ENCODE measurements at regions not wholly inside any gene's neighbourhood (a gene's known extent, or its start where the extent isn't known, plus 50 kb on each side); places are given as distances from the start of the nearest gene placed in this dataset.

- Histone ChIP-seq H3K9me3 (ENCODE audit: control insufficient read depth in 4 of 4, low read length in 3 of 4) (no peaks in the 10 kb centered on the region), H3K27me3 (ENCODE audit: control insufficient read depth in 4 of 4, insufficient read depth in 4 of 4, low read length in 3 of 4) (no peaks in the 10 kb centered on the region), H3K9ac (ENCODE audit: low read depth in 1 of 2, low read length in 2 of 2) (no peak overlapping the region), H3K4me1 (ENCODE audit: control insufficient read depth in 4 of 4, insufficient read depth in 4 of 4, low read length in 3 of 4) (no peaks in the 10 kb centered on the region), H3K36me3 (ENCODE audit: control insufficient read depth in 4 of 4, insufficient read depth in 3 of 4, low read depth in 1 of 4, low read length in 3 of 4) (no peaks in the 10 kb centered on the region), H3K27ac (ENCODE audit: low read depth in 1 of 2, low read length in 2 of 2) (no peak overlapping the region), H3K4me3 (ENCODE audit: low read depth in 1 of 3, low read length in 3 of 3) (no peak overlapping the region)
- TF ChIP-seq CTCF (IDR thresholded peaks at IDR 0.05; ENCODE audit: low read depth, low read length, missing input control) (no peak), RXRA (IDR thresholded peaks at IDR 0.05) (no peak), ATF3 (IDR thresholded peaks at IDR 0.05) (no peak), JUND (IDR thresholded peaks at IDR 0.05) (no peak), ZBTB33 (IDR thresholded peaks at IDR 0.05) (no peak), NR2F2 (IDR thresholded peaks at IDR 0.05) (no peak), HNF4G (IDR thresholded peaks at IDR 0.05) (no peak), MAX (IDR thresholded peaks at IDR 0.05) (no peak), YY1 (IDR thresholded peaks at IDR 0.05) (no peak), RAD21 (IDR thresholded peaks at IDR 0.05) (no peak), FOXA1 (IDR thresholded peaks at IDR 0.05) (no peak), HNF4A (conservative IDR thresholded peaks at IDR 0.05) (no peak)
- peak; percentile 42 for DNase-seq (ENCODE audit: low spot score)
- 47% methylated on average over 37 of the region's 37 CpGs for WGBS
These were observed 414.8 kb downstream of the BUD13 start for GRCh38 chr11:116357784-116358544.

- Histone ChIP-seq H3K27me3 (ENCODE audit: control insufficient read depth in 4 of 4, insufficient read depth in 4 of 4, low read length in 3 of 4) (no peaks in the 10 kb centered on the region), H3K9ac (ENCODE audit: low read depth in 1 of 2, low read length in 2 of 2) (no peak overlapping the region), H3K9me3 (ENCODE audit: control insufficient read depth in 4 of 4, low read length in 3 of 4) (no peaks in the 10 kb centered on the region), H3K4me3 (ENCODE audit: low read depth in 1 of 3, low read length in 3 of 3) (no peak overlapping the region), H3K4me1 (ENCODE audit: control insufficient read depth in 4 of 4, insufficient read depth in 4 of 4, low read length in 3 of 4) (no peaks in the 10 kb centered on the region), H3K36me3 (ENCODE audit: control insufficient read depth in 4 of 4, insufficient read depth in 3 of 4, low read depth in 1 of 4, low read length in 3 of 4) (no peaks in the 10 kb centered on the region), H3K27ac (ENCODE audit: low read depth in 1 of 2, low read length in 2 of 2) (no peak overlapping the region)
- no peak for TF ChIP-seq GABPA (IDR thresholded peaks at IDR 0.05 in 1 of 2, conservative IDR thresholded peaks at IDR 0.05 in 1 of 2)
- TF ChIP-seq ATF3 (IDR thresholded peaks at IDR 0.05): no peak
- TF ChIP-seq YY1 (IDR thresholded peaks at IDR 0.05): no peak
- no peak for TF ChIP-seq MAX (IDR thresholded peaks at IDR 0.05)
- no peak for TF ChIP-seq NR2F2 (IDR thresholded peaks at IDR 0.05)
- 73% methylated on average over 7 of the region's 7 CpGs for WGBS
- no peak for DNase-seq (ENCODE audit: low spot score)
These were observed 416.3 kb downstream of the BUD13 start for GRCh38 chr11:116356451-116356850.
